ENCODE measurements at regions not wholly inside any gene's neighbourhood (a gene's known extent, or its start where the extent isn't known, plus 50 kb on each side); places are given as distances from the start of the nearest gene placed in this dataset.

- no peak for DNase-seq
Measured at GRCh38 chr20:40738976-40739375, 49.9 kb upstream of the MAFB start.

GRCh38 chr20:40739841-40740240, 50.8 kb upstream of the MAFB start:
- no peak for DNase-seq

GRCh38 chr20:40741507-40742106, 52.6 kb upstream of the MAFB start:
- peak; percentile 28 for DNase-seq

GRCh38 chr20:40743141-40743775, 54.2 kb upstream of the MAFB start:
- no peak for DNase-seq

- no peak for DNase-seq
Measured at GRCh38 chr20:40744072-40744817, 55.2 kb upstream of the MAFB start.

GRCh38 chr20:40744818-40745175, 55.8 kb upstream of the MAFB start:
- DNase-seq, result no peak

- DNase-seq, result no peak
Measured at GRCh38 chr20:40746251-40746650, 57.2 kb upstream of the MAFB start.

- no peak for DNase-seq
Measured at GRCh38 chr20:40748182-40748581, 59.1 kb upstream of the MAFB start.

GRCh38 chr20:40749985-40750506, 61.0 kb upstream of the MAFB start:
- no peak for DNase-seq

GRCh38 chr20:40750541-40751035, 61.6 kb upstream of the MAFB start:
- DNase-seq, result no peak

GRCh38 chr20:40753472-40753871, 64.4 kb upstream of the MAFB start:
- no peak for DNase-seq

- no peak for DNase-seq
Measured at GRCh38 chr20:40754339-40754943, 65.4 kb upstream of the MAFB start.

GRCh38 chr20:40757087-40757486, 68.1 kb upstream of the MAFB start:
- DNase-seq, result no peak

- no peak for DNase-seq
Measured at GRCh38 chr20:40758790-40759189, 69.8 kb upstream of the MAFB start.

- DNase-seq, result no peak
Measured at GRCh38 chr20:40760399-40760798, 71.4 kb upstream of the MAFB start.

- DNase-seq, result no peak
Measured at GRCh38 chr20:40763646-40764295, 74.7 kb upstream of the MAFB start.

GRCh38 chr20:40765814-40766480, 76.9 kb upstream of the MAFB start:
- no peak for DNase-seq

GRCh38 chr20:40766790-40767614, 78.0 kb upstream of the MAFB start:
- no peak for DNase-seq

- DNase-seq, result no peak
Measured at GRCh38 chr20:40767615-40767924, 78.5 kb upstream of the MAFB start.

- DNase-seq, result no peak
Measured at GRCh38 chr20:40768105-40768504, 79.1 kb upstream of the MAFB start.

- no peak for DNase-seq
Measured at GRCh38 chr20:40769677-40770285, 80.7 kb upstream of the MAFB start.
